ENCODE measurements at regions not wholly inside any gene's neighbourhood (a gene's known extent, or its start where the extent isn't known, plus 50 kb on each side); places are given as distances from the start of the nearest gene placed in this dataset.
"Not testable (repeated sequence)": the region's sequence is repeated elsewhere in the genome, so short reads cannot be mapped to it uniquely, and the experiment has no call there.

- DNase-seq: no peak
Observed at GRCh38 chr6:11486959-11487358, 50.6 kb upstream of the TMEM170B start.

- no peak for DNase-seq
Observed at GRCh38 chr6:11486486-11486885, 51.1 kb upstream of the TMEM170B start.

- no peak for DNase-seq
Observed at GRCh38 chr6:11486051-11486450, 51.5 kb upstream of the TMEM170B start.

GRCh38 chr6:11485271-11485670 is 52.3 kb upstream of the TMEM170B start:
- DNase-seq: no peak

- no peak for DNase-seq
Observed at GRCh38 chr6:11484441-11484840, 53.1 kb upstream of the TMEM170B start.

GRCh38 chr6:11482616-11483015 is 54.9 kb upstream of the TMEM170B start:
- DNase-seq: no peak

- no peak for DNase-seq
Observed at GRCh38 chr6:11480541-11480940, 57.0 kb upstream of the TMEM170B start.

GRCh38 chr6:11479296-11479695 is 58.3 kb upstream of the TMEM170B start:
- no peak for DNase-seq

GRCh38 chr6:11478586-11478985 is 59.0 kb upstream of the TMEM170B start:
- no peak for DNase-seq

GRCh38 chr6:11475016-11475415 is 62.5 kb upstream of the TMEM170B start:
- no peak for DNase-seq

- DNase-seq: no peak
Observed at GRCh38 chr6:11473008-11473740, 64.4 kb upstream of the TMEM170B start.

- DNase-seq: no peak
Observed at GRCh38 chr6:11471261-11471660, 66.3 kb upstream of the TMEM170B start.

- no peak for DNase-seq
Observed at GRCh38 chr6:11469684-11470083, 67.9 kb upstream of the TMEM170B start.

GRCh38 chr6:11468271-11468670 is 69.3 kb upstream of the TMEM170B start:
- not testable (repeated sequence) for DNase-seq

- DNase-seq: no peak
Observed at GRCh38 chr6:11467364-11467763, 70.2 kb upstream of the TMEM170B start.

GRCh38 chr6:11463398-11463780 is 74.2 kb upstream of the TMEM170B start:
- DNase-seq: no peak

GRCh38 chr6:11462742-11463397 is 74.7 kb upstream of the TMEM170B start:
- no peak for DNase-seq

- DNase-seq: peak in 1 of 5 donors; percentile 20
Observed at GRCh38 chr6:11460837-11461661, 76.5 kb upstream of the TMEM170B start.

GRCh38 chr6:11460001-11460668 is 77.4 kb upstream of the TMEM170B start:
- DNase-seq: peak in 1 of 5 donors; percentile 48

GRCh38 chr6:11459079-11459610 is 78.4 kb upstream of the TMEM170B start:
- peak in 1 of 5 donors; percentile 34 for DNase-seq

GRCh38 chr6:11458509-11458908 is 79.0 kb upstream of the TMEM170B start:
- DNase-seq: no peak

GRCh38 chr6:11457422-11457821 is 80.1 kb upstream of the TMEM170B start:
- not testable (repeated sequence) for DNase-seq

- DNase-seq: not testable (repeated sequence)
Observed at GRCh38 chr6:11452106-11452505, 85.4 kb upstream of the TMEM170B start.
